Loucy (cell line): ENCODE measurements at regions not wholly inside any gene's neighbourhood (a gene's known extent, or its start where the extent isn't known, plus 50 kb on each side); places are given as distances from the start of the nearest gene placed in this dataset.

Experiments used
- H2AFZ ChIP-seq: fragments of 200-600 bp; sonication (generic); 2 replicates; pipeline ENCODE4 v1.6.0; 2016; ENCODE audit warnings: antibody characterized with exemption, mild to moderate bottlenecking, low read length, moderate library complexity
- H3F3A ChIP-seq: fragments of 200-600 bp; 2 replicates; pipeline ENCODE4 v1.6.0; 2016; ENCODE audit warnings: antibody characterized with exemption, low read depth, mild to moderate bottlenecking
- H3K27me3 ChIP-seq: fragments of 200-600 bp; sonication (generic); 2 replicates; pipeline ENCODE4 v1.6.1; 2014; ENCODE audit warnings: low read length, mild to moderate bottlenecking; ENCODE audit not compliant: insufficient read depth, poor library complexity, severe bottlenecking
- H3K36me3 ChIP-seq: fragments of 200-600 bp; sonication (generic); 2 replicates; pipeline ENCODE4 v1.6.1; 2016; ENCODE audit warnings: low read length; ENCODE audit not compliant: insufficient read depth
- H3K4me1 ChIP-seq: fragments of 200-600 bp; sonication (generic); 2 replicates; pipeline ENCODE4 v1.5.1; 2014; ENCODE audit warnings: low read length, mild to moderate bottlenecking; ENCODE audit not compliant: insufficient read depth, poor library complexity, severe bottlenecking
- H3K4me2 ChIP-seq: fragments of 200-600 bp; sonication (generic); 2 replicates; pipeline ENCODE4 v1.6.0; 2014; ENCODE audit warnings: antibody characterized with exemption, low read length, low read depth, mild to moderate bottlenecking; ENCODE audit not compliant: poor library complexity, severe bottlenecking
- H3K4me3 ChIP-seq: fragments of 200-600 bp; sonication (generic); 2 replicates; pipeline ENCODE4 v1.5.1; 2014; ENCODE audit warnings: low read length, mild to moderate bottlenecking, mixed read lengths; ENCODE audit not compliant: poor library complexity, severe bottlenecking
- H3K79me2 ChIP-seq: fragments of 200-600 bp; sonication (generic); 2 replicates; pipeline ENCODE4 v1.6.1; 2014; ENCODE audit warnings: low read length; ENCODE audit not compliant: insufficient read depth
- H3K9ac ChIP-seq: fragments of 200-600 bp; sonication (generic); 2 replicates; pipeline ENCODE4 v1.6.0; 2014; ENCODE audit warnings: mild to moderate bottlenecking, low read depth, low read length, moderate library complexity; ENCODE audit not compliant: poor library complexity, severe bottlenecking
- H3K9me2 ChIP-seq: fragments of 200-600 bp; sonication (generic); replicated peaks from 2 replicates; pipeline ENCODE4 v1.6.1; 2016; ENCODE audit warnings: low read depth, low read length, mixed read lengths
- H3K9me3 ChIP-seq: fragments of 200-600 bp; sonication (generic); 2 replicates; pipeline ENCODE4 v1.6.1; 2014; ENCODE audit warnings: mild to moderate bottlenecking, antibody characterized with exemption, low read length, low read depth; ENCODE audit not compliant: insufficient read depth
- H4K20me1 ChIP-seq: fragments of 200-600 bp; sonication (generic); 2 replicates; pipeline ENCODE4 v1.6.0; 2014; ENCODE audit warnings: antibody characterized with exemption, low read length, mild to moderate bottlenecking; ENCODE audit not compliant: insufficient read depth, poor library complexity, severe bottlenecking
- CTCF ChIP-seq: fragments of 200-600 bp; sonication (generic); conservative IDR thresholded peaks from 2 replicates; pipeline ENCODE4 v1.5.1; 2014; ENCODE audit warnings: mild to moderate bottlenecking, antibody characterized with exemption, low read length
- EZH2phosphoT487 ChIP-seq: fragments of 200-600 bp; IDR thresholded peaks from 2 replicates; pipeline ENCODE4 v1.6.1; 2018; ENCODE audit warnings: antibody characterized with exemption, mild to moderate bottlenecking, moderate library complexity, borderline replicate concordance

- Histone ChIP-seq H3K27me3 (no peaks in the 10 kb centered on the region), H4K20me1 (no peaks in the 10 kb centered on the region), H3K4me3 (peak overlapping the region; percentile 77), H3K79me2 (peaks cover 22% of the 10 kb centered on the region), H3K9ac (peak overlapping the region; percentile 90), H3K9me2 (no peaks in the 10 kb centered on the region), H3K4me2 (peak overlapping the region; percentile 77), H3K9me3 (peaks cover 7% of the 10 kb centered on the region), H2AFZ (peak overlapping the region; percentile 39; the same call in 1 of the 2 replicates), H3K4me1 (peaks cover 26% of the 10 kb centered on the region), H3F3A (peaks cover 16% of the 10 kb centered on the region), H3K36me3 (no peaks in the 10 kb centered on the region; the same call in 1 of the 2 replicates)
- TF ChIP-seq CTCF, result no peak
- no peak for TF ChIP-seq EZH2phosphoT487
Observed at GRCh38 chr5:42948961-42949347, 91.2 kb downstream of the ANXA2R start.

GRCh38 chr5:42944989-42945388 is 95.1 kb downstream of the ANXA2R start:
- H3K36me3 ChIP-seq, result no peaks in the 10 kb centered on the region
- no peaks in the 10 kb centered on the region for H3K27me3 ChIP-seq
- H3K4me3 ChIP-seq, result no peak overlapping the region
- no peaks in the 10 kb centered on the region for H3K79me2 ChIP-seq
- H4K20me1 ChIP-seq, result no peaks in the 10 kb centered on the region
- no peak overlapping the region for H3K9ac ChIP-seq
- H2AFZ ChIP-seq, result no peak overlapping the region
- H3K4me1 ChIP-seq, result peaks cover 5% of the 10 kb centered on the region
- no peaks in the 10 kb centered on the region for H3K9me2 ChIP-seq
- H3F3A ChIP-seq, result no peaks in the 10 kb centered on the region
- TF ChIP-seq CTCF (no peak), EZH2phosphoT487 (no peak)
- H3K4me2 ChIP-seq, result no peak overlapping the region
- no peaks in the 10 kb centered on the region for H3K9me3 ChIP-seq

- no peaks in the 10 kb centered on the region for H3K27me3 ChIP-seq
- H3K4me1 ChIP-seq, result peaks cover 4% of the 10 kb centered on the region
- H2AFZ ChIP-seq, result no peak overlapping the region
- TF ChIP-seq CTCF (no peak), EZH2phosphoT487 (no peak)
- H3K9me3 ChIP-seq, result no peaks in the 10 kb centered on the region
- no peak overlapping the region for H3K9ac ChIP-seq
- H3K79me2 ChIP-seq, result no peaks in the 10 kb centered on the region
- H3F3A ChIP-seq, result no peaks in the 10 kb centered on the region
- H3K4me3 ChIP-seq, result no peak overlapping the region
- no peaks in the 10 kb centered on the region for H3K9me2 ChIP-seq
- no peaks in the 10 kb centered on the region for H3K36me3 ChIP-seq
- H3K4me2 ChIP-seq, result no peak overlapping the region
- no peaks in the 10 kb centered on the region for H4K20me1 ChIP-seq
Observed at GRCh38 chr5:42943931-42944631, 96.0 kb downstream of the ANXA2R start.
